ENCODE measurements at regions not wholly inside any gene's neighbourhood (a gene's known extent, or its start where the extent isn't known, plus 50 kb on each side); places are given as distances from the start of the nearest gene placed in this dataset.

- Mint-ChIP-seq H3K27ac (ENCODE audit: unreplicated experiment) (no peak overlapping the region), H3K4me3 (ENCODE audit: unreplicated experiment) (no peak overlapping the region), H3K9me3 (ENCODE audit: unreplicated experiment) (no peaks in the 10 kb centered on the region), H3K27me3 (ENCODE audit: insufficient read depth, unreplicated experiment) (no peaks in the 10 kb centered on the region), H3K36me3 (ENCODE audit: insufficient read depth, unreplicated experiment) (no peaks in the 10 kb centered on the region), H3K4me1 (ENCODE audit: low read depth, unreplicated experiment) (no peaks in the 10 kb centered on the region)
- BruUV-seq (replicated peaks), result no TSS peak
- Histone ChIP-seq H3K4me3 (ENCODE audit: low read depth, low read length) (no peak overlapping the region), H3K27me3 (replicated peaks; ENCODE audit: control insufficient read depth, insufficient read depth, low read length) (no peaks in the 10 kb centered on the region), H3K36me3 (ENCODE audit: control insufficient read depth, insufficient read depth, low read length) (no peaks in the 10 kb centered on the region), H3K4me1 (no peaks in the 10 kb centered on the region), H3K9me3 (peaks cover 3% of the 10 kb centered on the region; the same call in 1 of the 2 replicates)
- DNase-seq, result no peak
- ChIA-PET CTCF (no interaction called here), POLR2A (no interaction called here)
- no peak for TF ChIP-seq CTCF (IDR thresholded peaks at IDR 0.05; ENCODE audit: insufficient read depth in 1 of 2, low read depth in 1 of 2, low read length in 1 of 2, severe bottlenecking in 1 of 2, unreplicated experiment in 1 of 2)
- intact Hi-C loops (cut with micrococcal nuclease; ENCODE audit: unreplicated experiment), result no loop called here
Observed at GRCh38 chr20:55569084-55569483, 436.2 kb downstream of the CBLN4 start.

GRCh38 chr20:55567826-55568225, 437.5 kb downstream of the CBLN4 start:
- Histone ChIP-seq H3K4me1 (no peaks in the 10 kb centered on the region), H3K9me3 (peaks cover 3% of the 10 kb centered on the region; the same call in 1 of the 2 replicates), H3K36me3 (ENCODE audit: control insufficient read depth, insufficient read depth, low read length) (no peaks in the 10 kb centered on the region), H3K27me3 (replicated peaks; ENCODE audit: control insufficient read depth, insufficient read depth, low read length) (no peaks in the 10 kb centered on the region), H3K4me3 (ENCODE audit: low read depth, low read length) (no peak overlapping the region)
- DNase-seq, result no peak
- H3K27ac Mint-ChIP-seq (ENCODE audit: unreplicated experiment), result no peak overlapping the region
- intact Hi-C loops (cut with micrococcal nuclease; ENCODE audit: unreplicated experiment), result no loop called here
- TF ChIP-seq CTCF (IDR thresholded peaks at IDR 0.05; ENCODE audit: insufficient read depth in 1 of 2, low read depth in 1 of 2, low read length in 1 of 2, severe bottlenecking in 1 of 2, unreplicated experiment in 1 of 2), result no peak
- ChIA-PET CTCF (no interaction called here), POLR2A (no interaction called here)
- BruUV-seq (replicated peaks), result no TSS peak
- no peaks in the 10 kb centered on the region for H3K4me1 Mint-ChIP-seq (ENCODE audit: low read depth, unreplicated experiment)
- no peaks in the 10 kb centered on the region for H3K9me3 Mint-ChIP-seq (ENCODE audit: unreplicated experiment)
- H3K27me3 Mint-ChIP-seq (ENCODE audit: insufficient read depth, unreplicated experiment), result no peaks in the 10 kb centered on the region
- H3K4me3 Mint-ChIP-seq (ENCODE audit: unreplicated experiment), result no peak overlapping the region
- no peaks in the 10 kb centered on the region for H3K36me3 Mint-ChIP-seq (ENCODE audit: insufficient read depth, unreplicated experiment)

GRCh38 chr20:55565096-55565773, 440.1 kb downstream of the CBLN4 start:
- no peaks in the 10 kb centered on the region for H3K36me3 Mint-ChIP-seq (ENCODE audit: insufficient read depth, unreplicated experiment)
- Histone ChIP-seq H3K9me3 (peaks cover 3% of the 10 kb centered on the region; the same call in 1 of the 2 replicates), H3K27me3 (replicated peaks; ENCODE audit: control insufficient read depth, insufficient read depth, low read length) (no peaks in the 10 kb centered on the region), H3K4me3 (ENCODE audit: low read depth, low read length) (no peak overlapping the region), H3K4me1 (no peaks in the 10 kb centered on the region), H3K36me3 (ENCODE audit: control insufficient read depth, insufficient read depth, low read length) (no peaks in the 10 kb centered on the region)
- no peak for DNase-seq
- no peak overlapping the region for H3K27ac Mint-ChIP-seq (ENCODE audit: unreplicated experiment)
- ChIA-PET CTCF (no interaction called here), POLR2A (no interaction called here)
- H3K27me3 Mint-ChIP-seq (ENCODE audit: insufficient read depth, unreplicated experiment), result no peaks in the 10 kb centered on the region
- no peak for TF ChIP-seq CTCF (IDR thresholded peaks at IDR 0.05; ENCODE audit: insufficient read depth in 1 of 2, low read depth in 1 of 2, low read length in 1 of 2, severe bottlenecking in 1 of 2, unreplicated experiment in 1 of 2)
- no peaks in the 10 kb centered on the region for H3K4me1 Mint-ChIP-seq (ENCODE audit: low read depth, unreplicated experiment)
- intact Hi-C loops (cut with micrococcal nuclease; ENCODE audit: unreplicated experiment), result no loop called here
- no TSS peak for BruUV-seq (replicated peaks)
- no peak overlapping the region for H3K4me3 Mint-ChIP-seq (ENCODE audit: unreplicated experiment)
- no peaks in the 10 kb centered on the region for H3K9me3 Mint-ChIP-seq (ENCODE audit: unreplicated experiment)

All from Caco-2 (cell line).